SKM-1 treated with dmso at 0.1 percent for 144 hours (cell line): ENCODE measurements at regions not wholly inside any gene's neighbourhood (a gene's known extent, or its start where the extent isn't known, plus 50 kb on each side); places are given as distances from the start of the nearest gene placed in this dataset.

Experiments used
- DNase-seq: peaks from one replicate; lab custom pipeline; 2025; ENCODE audit not compliant: unreplicated experiment; lab: John Stamatoyannopoulos, UW

DNA sequence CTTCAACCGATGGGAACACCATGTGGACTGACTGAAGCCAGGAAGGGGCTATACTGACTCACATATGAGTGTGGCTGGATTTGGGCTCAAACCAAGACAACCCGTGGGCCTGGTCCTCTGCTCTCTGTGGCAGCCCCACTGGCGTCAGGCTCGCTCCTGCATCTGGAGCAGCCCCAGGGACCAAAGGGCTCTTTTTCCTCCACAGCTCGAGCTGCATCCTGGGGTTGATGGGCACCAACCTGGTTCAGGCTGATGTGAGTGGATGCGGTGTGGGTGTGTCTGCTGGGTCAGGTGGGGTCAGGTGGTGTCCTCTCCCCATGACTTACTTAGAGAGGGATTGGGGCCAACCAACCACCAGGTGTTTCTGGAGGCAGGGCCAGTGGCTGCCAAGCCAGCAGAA, 303.0 kb upstream of the AJAP1 start:
- no peak for DNase-seq

DNA sequence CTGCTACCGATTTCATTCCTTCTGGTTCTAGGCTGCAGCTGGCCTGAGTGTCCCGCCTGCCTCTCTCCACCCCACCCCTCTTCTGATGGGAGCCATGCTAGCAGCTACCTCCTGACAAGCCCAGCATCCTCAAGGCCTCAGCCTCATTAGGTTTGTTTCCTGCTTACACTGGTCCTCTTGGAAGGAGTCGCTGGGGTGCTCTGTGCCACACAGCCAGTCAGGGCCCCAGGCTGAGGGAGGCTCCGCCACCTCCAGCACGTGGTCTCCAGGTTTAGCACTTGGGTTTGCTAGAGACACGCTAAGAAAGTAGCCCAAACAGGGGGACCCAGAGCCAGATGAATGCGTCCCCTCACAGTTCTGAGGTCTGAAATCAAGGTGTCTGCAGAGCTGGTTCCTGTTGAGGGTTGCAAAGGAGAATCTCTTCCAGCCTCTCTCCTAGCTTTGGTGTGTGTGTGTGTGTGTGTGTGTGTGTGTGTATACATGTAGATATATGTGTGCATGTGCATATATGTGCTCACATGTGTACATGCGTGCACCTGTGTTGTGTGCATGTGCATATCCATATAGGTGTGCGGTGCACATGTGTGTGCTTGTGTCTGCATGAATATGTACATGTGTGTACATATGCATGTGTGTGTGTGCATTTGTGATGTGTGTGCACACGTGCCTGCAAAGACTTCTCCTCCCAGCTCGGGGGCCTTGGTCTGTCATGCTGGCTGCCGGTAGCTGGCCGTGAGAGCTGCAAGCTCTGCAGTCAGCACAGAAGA, 301.1 kb upstream of the AJAP1 start:
- DNase-seq = no peak

DNA sequence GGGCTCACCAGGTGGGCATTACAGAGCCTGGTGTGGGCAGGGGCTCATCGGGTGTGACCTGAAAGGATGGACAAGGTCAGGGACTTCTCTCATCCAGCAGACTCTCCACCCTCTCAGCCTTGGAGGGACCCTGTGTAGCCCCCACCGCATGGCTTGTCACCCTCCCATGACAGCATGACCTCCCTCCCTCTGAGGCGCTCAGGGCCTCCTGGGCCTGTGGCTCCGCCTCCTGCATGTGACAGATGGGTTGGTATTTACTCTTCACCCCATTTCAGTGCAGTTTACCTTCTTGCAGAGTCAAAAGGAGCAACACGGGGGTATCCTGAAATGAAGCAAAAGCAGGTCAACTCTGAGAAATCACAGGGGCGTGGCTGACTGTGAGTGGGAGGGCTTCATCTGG, 298.6 kb upstream of the AJAP1 start:
- DNase-seq = no peak

DNA sequence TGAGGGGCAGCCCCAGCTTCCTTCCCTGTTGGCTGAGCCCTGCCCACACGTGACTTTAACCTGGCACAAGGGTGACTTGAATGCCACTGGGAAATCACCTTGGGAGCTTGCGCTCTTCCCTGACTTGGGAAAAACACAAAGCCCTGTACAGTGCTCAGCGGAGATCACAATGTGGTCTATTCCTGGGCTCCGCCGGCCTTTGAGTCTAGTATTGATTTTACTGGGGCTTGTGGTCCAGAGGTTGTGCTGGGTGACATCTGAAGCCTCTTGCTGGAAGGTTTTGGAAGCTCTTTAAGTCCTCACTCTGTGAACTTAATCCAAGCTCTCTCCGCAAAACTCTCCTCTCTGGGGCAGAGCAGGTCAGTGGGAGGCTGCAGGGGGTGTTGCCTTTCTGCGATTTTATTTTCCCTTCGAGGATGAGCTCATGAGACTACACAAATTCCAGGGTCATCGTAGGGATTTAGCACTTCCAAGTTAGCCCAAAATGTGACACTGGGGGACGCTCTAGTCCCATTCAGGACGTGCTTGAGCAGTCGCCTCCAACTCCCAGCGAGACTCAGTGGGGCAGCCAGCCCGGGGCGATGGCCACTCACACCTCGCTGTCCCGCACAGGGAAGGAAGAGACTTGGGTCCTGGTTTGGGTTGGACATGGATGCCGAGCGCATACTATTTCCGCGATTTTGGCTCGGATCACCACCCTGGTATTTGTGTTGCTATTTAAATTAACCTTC, 291.9 kb upstream of the AJAP1 start:
- no peak for DNase-seq

DNA sequence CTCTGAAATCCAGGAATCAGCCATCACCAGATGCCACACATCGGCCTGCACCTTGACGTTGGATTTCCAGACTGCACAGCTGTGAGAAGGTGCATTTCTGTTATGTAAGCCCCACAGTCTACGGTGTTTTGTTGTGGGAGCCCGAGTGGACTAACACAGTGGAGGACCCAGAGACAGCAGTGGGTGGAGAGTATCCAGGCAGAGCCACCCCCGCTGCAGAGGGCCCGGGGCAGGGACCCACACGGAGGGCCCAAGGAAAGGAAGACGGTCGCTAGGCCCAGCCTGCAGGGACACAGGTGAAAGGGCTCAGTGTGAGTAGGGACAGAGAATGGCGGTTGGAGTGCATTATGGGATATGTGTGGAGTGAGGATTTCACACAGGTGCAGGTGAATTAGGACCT, 288.3 kb upstream of the AJAP1 start:
- no peak for DNase-seq

DNA sequence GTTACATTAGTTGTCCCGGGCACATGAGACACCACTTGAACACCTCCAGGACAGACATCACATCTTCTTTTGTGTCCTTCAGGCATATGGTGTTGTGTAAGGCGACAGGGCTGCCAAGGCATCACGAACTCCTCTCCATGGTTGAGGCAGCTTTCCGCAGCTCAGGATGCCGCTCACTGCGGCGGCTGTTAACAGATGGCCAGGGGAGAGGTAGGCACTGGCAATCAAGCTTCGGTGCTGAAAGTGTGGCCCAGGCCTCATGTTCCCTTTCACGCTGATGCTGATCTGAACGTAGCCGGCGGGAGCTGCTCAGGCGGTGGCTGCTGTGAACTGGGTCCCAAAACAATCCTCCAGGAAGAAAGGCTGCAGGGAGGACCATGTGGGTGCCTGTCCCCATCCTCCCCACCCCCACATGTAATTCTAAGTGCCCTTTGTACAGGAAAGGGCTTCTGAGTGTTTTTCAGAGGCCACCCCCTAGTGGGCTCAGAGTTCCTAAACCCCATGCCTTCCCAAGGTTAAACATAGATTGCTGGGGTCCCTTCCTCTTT, 287.1 kb upstream of the AJAP1 start:
- DNase-seq = no peak

DNA sequence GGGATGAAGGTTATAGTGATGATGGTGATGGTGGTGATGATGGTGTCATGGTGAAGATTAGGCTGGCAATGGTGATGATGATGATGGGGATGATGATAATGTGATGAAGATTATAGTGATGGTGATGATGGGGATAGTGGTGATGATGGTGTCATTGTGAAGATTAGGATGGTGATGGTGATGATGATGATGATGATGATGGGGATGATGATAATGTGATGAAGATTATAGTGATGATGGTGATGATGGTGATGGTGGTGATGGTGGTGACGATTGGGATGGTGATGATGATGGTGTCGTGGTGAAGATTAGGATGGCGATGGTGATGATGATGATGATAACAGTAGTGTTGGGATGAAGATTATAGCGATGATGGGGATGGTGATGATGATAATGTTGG, 285.1 kb upstream of the AJAP1 start:
- no peak for DNase-seq

DNA sequence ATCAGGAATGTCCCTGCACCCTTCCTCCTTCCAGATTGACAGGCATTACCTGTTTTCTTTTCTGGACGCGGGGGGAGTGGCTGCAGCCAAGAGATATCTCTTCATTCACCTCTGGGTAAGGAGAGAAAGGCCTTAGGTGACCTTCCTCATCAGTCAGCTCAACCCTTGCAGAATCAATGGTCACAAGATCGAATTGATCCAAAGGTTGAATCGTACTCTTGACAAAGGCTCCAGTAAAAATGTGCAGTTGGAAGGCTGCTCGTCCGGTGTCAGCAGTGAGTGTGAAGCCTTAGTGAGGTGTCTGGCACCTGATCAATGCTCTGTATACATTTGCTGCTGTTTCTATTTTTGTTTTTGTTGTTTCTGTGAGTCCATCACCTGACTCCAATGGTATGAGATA, 282.6 kb upstream of the AJAP1 start:
- DNase-seq = no peak

DNA sequence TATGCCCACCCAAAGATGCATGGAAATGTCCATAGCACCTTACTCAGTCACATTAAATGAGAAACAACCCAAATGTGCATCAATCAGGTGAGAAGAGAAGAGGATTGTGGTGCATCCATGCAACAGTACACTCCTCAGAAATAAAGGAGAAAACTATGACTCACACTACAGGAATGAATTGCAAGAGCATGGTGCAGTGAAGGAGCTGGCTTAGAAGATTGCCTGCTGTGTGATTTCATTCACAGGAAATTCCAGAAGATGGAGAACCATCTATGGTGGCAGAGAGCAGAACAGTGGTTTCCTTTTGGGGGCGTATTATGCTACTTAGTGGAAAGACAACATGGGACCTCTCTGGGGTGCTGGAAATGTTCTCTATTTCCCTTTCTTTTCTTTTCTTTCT, 278.6 kb upstream of the AJAP1 start:
- no peak for DNase-seq

DNA sequence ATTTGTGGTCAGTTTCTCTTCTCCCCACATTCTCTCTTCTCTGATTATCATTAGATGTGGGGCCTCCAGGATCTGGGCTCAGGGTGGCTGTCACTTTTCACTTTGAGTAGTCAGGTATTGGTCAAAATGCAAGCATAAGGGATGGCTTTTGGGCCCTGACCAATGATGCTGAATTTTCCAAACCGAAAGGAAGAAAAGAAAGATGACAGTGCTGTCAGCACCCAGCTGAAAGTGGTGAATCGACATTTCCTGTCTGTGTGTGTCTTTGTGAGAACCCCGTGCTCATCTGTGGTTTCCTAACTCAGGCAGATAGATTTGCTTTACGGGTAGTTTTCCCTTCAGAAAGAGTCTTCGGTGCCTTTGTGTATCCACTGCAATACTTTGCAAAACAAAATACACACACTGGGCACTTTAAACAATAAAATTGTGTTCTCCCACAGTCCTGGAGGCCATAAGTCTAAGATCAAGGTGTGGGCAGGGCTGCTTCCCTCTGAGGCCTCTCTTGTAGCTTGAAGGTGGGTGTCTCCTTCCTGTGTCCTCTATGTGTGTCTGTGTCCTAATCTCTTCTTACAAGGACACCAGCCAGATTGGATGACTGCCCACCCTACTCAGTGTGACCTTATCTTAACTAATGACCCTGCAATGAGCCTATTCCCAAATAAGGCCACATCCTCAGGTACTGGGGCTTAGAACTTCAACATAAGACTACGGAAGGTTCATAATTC, 274.8 kb upstream of the AJAP1 start:
- DNase-seq = no peak

DNA sequence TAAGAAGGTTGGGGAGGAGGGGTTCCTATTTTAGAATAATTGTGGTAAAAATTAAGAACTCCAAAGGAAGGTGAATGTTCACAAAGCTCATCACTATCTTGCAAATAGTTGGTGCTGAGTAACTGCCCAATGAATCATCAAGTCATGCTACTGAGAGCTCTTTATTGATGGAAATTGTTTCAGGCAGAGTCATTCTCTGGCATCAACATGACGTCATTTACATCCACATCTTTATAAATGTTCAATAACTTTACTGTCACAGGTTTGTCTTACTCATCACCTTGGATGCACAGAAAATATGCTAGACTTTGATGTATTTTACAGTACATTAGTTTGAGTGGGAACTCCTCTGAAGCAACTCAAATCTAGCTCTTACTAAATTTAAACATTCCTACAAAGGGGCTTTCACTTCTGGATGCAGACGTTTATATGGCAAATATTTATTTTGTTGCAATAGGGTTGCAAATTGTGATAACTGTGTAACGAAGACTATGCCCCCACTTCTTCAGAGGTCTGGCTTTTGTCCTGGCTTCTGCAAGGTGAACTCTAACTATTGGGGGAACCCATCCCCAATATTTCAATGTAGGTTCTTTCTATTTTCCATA, 273.7 kb upstream of the AJAP1 start:
- no peak for DNase-seq

DNA sequence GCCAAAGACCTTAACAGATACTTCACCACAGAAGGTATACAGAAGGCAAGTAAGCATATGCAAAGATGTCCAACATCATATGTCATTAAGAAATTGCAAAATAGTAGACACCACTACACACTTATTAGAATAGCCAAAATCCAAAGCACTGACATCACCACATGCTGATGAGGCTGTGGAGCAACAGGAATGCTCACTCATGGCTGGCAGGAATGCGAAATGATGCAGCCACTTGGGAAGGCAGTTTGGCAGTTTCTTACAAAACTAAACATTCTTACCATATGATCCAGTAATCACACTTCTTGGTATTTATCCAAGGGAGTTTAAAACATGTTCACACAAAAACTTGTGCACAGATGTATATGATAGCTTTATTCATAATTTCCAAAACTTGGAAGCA, 261.2 kb upstream of the AJAP1 start:
- no peak for DNase-seq

DNA sequence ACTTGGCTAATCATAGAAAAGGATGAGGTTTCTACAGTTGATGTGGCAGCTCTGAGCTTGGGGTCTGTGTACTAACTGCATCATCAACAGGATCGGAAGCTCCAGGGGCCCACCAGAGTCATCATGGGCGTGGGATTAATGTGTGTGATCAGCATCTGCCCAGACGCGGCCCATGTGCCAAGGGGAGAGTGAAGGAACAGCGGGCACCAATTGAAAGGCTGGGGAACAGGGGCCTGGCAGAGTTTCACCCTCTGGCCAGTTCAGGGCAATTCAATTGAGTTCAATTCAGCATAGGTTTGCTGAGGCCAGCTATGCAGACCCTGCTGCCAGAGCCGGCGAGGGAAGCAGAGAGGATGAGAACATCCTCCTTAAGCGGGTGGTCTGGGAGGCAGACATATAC, 260.0 kb upstream of the AJAP1 start:
- DNase-seq = no peak

DNA sequence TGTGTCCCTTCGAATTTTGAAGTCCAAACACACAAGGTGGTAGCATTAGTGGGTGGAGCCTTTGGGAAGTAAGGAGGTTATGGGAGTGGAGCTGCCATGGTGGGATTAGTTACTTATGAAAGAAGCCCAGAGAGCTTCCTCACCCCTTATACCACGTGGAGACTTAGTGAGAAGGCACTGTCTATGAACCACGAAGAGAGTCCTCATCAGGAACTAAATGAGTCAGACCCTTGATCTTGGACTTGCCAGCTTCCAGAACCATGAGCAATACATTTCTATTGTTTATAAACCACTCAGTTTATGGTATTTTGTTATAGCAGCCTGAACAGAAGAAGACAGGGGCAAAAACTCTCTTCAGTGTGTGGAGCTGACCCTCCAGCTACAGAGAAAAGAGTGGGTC, 259.3 kb upstream of the AJAP1 start:
- no peak for DNase-seq

DNA sequence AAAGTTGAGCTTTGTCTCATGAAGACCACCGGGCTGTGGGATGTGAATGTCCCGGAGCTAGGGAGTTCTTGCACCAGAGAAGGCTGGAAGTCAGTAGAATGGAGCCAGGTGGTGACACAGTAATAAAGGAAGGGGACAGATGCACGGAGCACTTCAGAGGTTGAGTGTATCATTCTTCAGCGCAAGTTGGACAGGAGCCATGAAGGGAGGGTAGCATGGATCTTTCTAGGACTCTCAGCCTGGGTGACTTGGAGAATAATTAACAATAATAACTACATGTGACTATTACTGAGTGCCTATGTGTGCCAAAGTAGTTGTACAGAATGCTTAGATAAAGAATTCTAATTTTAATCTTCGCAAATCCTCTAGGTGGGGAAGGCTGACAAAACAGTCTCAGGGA, 258.7 kb upstream of the AJAP1 start:
- DNase-seq = no peak

DNA sequence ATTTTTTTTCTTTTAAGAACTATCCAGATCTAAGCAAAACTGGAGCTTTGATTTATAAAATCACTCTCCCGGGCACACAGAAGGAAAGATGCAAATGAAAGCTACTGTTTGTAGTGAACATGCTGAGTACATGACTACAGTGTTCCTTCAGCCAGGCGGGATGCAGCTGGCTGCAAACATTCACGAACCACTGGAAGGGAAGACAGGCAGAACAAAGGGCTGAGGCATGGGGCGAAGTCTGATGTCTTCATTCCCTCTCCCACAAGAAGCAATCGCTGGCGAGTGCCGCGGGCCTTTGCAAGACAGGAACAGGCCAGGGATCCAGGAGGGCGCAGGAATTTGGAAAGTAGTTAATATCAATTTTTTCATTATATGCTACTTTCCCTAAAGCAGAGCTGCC, 257.9 kb upstream of the AJAP1 start:
- no peak for DNase-seq

DNA sequence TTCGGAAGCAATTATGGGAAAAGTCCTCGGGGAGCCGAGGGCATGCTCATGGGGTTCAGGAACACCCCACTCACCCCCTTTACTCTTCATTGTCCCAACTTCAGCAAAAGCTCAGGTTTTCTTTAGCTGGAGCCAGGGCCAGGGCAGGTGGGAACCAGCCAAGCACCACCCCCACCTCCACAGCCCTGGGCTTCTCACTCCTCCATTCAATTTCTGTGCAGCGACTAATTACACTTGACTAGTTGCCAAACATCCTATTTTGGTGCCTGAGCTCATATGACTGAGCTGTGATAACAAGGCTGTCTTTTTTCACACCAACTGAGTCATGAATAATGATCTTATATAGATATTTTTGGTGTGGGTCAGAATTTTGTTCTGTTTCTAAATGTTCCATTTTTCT, 257.2 kb upstream of the AJAP1 start:
- no peak for DNase-seq

DNA sequence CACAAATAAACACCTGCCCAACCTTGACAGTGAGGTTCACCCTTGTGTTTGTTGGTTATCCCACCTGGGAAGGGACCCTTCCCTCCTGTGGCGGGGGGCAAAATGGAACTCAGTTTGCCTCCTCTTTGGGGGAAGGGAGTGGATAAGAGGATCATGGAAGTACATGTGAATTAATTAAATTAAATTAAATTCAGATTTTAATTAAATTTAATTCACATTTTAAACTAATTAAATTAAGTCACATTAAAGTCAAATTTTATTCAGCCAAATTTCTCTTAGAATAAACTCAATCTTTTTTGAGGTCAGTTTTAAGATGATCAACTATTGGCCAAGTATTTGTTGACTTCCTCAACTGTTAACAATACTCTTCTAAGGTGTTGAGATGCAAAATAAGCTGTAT, 252.4 kb upstream of the AJAP1 start:
- DNase-seq = no peak

DNA sequence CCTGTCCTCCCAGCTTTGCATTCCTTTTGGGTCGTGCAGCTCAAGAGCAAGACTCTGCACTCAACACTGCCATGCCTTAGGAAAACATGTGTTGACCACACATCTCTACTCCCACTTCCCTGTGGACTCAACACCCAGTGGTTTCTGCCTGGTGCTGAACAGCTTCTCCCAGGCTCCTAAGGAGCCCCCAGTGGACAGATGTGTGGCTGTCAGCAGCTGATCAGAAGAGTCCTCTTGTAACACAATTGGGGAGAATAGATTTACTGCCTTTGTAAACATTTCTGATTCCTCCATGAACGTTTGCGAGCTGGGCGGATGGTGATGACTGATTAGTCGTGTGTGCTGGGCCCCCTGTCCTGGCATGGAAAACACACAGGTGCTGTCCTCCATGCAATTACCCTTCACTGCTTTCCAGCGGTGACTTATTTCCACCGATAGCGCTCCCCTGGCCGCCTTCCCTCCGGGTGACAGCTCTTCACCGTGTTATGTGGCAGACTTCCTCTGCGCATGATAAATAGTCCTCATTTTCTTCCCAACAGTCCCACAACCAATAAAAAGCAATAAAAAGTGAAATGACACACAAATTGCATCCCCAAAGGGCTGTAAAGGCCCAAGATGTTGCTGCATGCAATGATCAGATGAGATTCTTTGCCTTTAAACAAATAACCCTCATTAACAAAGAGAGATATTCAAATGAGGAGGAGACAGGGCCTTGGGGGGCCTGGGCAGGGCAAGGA, 249.4 kb upstream of the AJAP1 start:
- DNase-seq = no peak

DNA sequence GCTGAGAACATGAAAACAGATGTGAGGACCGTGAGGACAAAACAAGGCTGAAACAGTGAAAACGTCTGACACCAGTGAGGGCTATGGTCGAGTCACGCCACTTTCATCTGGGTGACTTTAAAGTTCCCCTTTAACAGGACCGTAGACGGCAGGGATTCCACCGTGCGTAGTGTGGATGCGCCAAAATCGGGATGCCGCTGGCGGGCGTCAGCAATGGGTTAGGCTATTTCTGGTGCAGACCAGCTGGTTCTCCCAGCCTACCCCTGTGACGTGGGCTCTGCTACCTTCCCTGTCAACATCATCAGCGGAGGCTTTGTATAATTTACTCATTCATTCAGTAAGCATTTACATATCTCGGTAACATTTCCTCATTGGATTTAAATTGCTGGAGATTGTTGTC, 246.6 kb upstream of the AJAP1 start:
- no peak for DNase-seq

DNA sequence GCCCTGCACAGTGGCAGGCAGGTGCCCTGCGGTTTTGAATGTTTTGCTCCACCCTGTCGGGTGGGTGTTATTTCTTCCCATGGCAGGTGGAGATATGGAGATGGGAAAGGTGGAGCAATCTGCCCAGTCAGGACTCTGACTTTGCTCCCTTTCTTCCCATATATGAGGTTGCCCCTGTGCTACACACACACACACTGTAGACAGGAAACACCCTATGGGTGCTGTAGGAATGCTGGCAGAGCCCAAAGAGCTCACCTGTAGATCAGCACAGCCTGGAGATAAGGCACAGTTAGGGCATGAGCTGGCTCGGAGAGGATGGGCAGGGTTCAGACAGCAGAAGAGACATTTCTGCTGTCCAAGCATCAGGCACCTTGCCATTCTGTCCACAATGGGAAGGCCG, 246.0 kb upstream of the AJAP1 start:
- DNase-seq = no peak
